ENCODE measurements at regions not wholly inside any gene's neighbourhood (a gene's known extent, or its start where the extent isn't known, plus 50 kb on each side); places are given as distances from the start of the nearest gene placed in this dataset.

- TF ChIP-seq CTCF (IDR thresholded peaks at IDR 0.05) (no peak), POLR2A (IDR thresholded peaks at IDR 0.05) (no peak)
Measured at GRCh38 chr5:133706506-133707430, 94.4 kb upstream of the FSTL4 start.

Data from thyroid gland (tissue), 4 donors.